GM23338 (cell line): ENCODE measurements at regions not wholly inside any gene's neighbourhood (a gene's known extent, or its start where the extent isn't known, plus 50 kb on each side); places are given as distances from the start of the nearest gene placed in this dataset.

Source experiments
- ATAC-seq: fragments of 200-7000 bp; cut with Tn5 transposase; 3 replicates; pipeline ENCODE4 v1.9.1; 2020
- DNase-seq: peaks from one replicate; pipeline ENCODE4 v3.0.0-alpha.2; 2015; ENCODE audit warnings: low spot score
- H2AFZ ChIP-seq: fragments of 200-600 bp; sonication (generic); 2 replicates; pipeline ENCODE4 v1.8.0; 2016; ENCODE audit warnings: antibody characterized with exemption, mild to moderate bottlenecking, moderate library complexity
- H3F3A ChIP-seq: fragments of 200-600 bp; sonication (generic); replicated peaks from 2 replicates; pipeline ENCODE4 v1.8.0; 2017; ENCODE audit warnings: antibody characterized with exemption, mixed run types, low read depth
- H3K27ac ChIP-seq: fragments of 200-600 bp; sonication (generic); 2 replicates; pipeline ENCODE4 v1.6.1; 2016; ENCODE audit warnings: low read depth
- H3K27me3 ChIP-seq: fragments of 200-600 bp; sonication (generic); 2 replicates; pipeline ENCODE4 v1.8.0; 2016; ENCODE audit warnings: mild to moderate bottlenecking, mixed run types, moderate library complexity; ENCODE audit not compliant: insufficient read depth
- H3K36me3 ChIP-seq: fragments of 200-600 bp; sonication (generic); 2 replicates; pipeline ENCODE4 v1.8.0; 2016; ENCODE audit warnings: mild to moderate bottlenecking; ENCODE audit not compliant: insufficient read depth
- H3K4me1 ChIP-seq: fragments of 200-600 bp; sonication (generic); 2 replicates; pipeline ENCODE4 v1.8.0; 2016; ENCODE audit warnings: mild to moderate bottlenecking, moderate library complexity; ENCODE audit not compliant: insufficient read depth
- H3K4me2 ChIP-seq: fragments of 200-600 bp; sonication (generic); 2 replicates; pipeline ENCODE4 v1.7.1; 2017; ENCODE audit warnings: mixed run types
- H3K4me3 ChIP-seq: fragments of 200-600 bp; sonication (generic); 2 replicates; pipeline ENCODE4 v1.6.1; 2016; ENCODE audit warnings: mixed run types
- H3K79me2 ChIP-seq: fragments of 200-600 bp; sonication (generic); replicated peaks from 2 replicates; pipeline ENCODE4 v1.8.0; 2017; ENCODE audit warnings: mild to moderate bottlenecking; ENCODE audit not compliant: insufficient read depth
- H3K9me2 ChIP-seq: fragments of 200-600 bp; sonication (generic); 2 replicates; pipeline ENCODE4 v1.8.0; 2017; ENCODE audit not compliant: insufficient read depth
- H4K20me1 ChIP-seq: fragments of 200-600 bp; sonication (generic); replicated peaks from 2 replicates; pipeline ENCODE4 v1.8.0; 2017; ENCODE audit warnings: mild to moderate bottlenecking; ENCODE audit not compliant: insufficient read depth
- H3K27ac Mint-ChIP-seq: 2 replicates; pipeline ENCODE4 v1.8.0; 2020; ENCODE audit warnings: inconsistent platforms, mild to moderate bottlenecking, moderate library complexity, mixed read lengths
- H3K27me3 Mint-ChIP-seq: 3 replicates; pipeline ENCODE4 v1.8.0; 2022; ENCODE audit warnings: low read depth, mild to moderate bottlenecking, moderate library complexity, mixed read lengths, inconsistent platforms; ENCODE audit not compliant: insufficient read depth, poor library complexity
- H3K36me3 Mint-ChIP-seq: 3 replicates; pipeline ENCODE4 v1.8.0; 2021; ENCODE audit warnings: low read depth, mild to moderate bottlenecking, inconsistent platforms, moderate library complexity, mixed read lengths
- H3K4me1 Mint-ChIP-seq: 3 replicates; pipeline ENCODE4 v1.8.0; 2020; ENCODE audit warnings: mild to moderate bottlenecking, inconsistent platforms, mixed read lengths
- H3K4me3 Mint-ChIP-seq: 3 replicates; pipeline ENCODE4 v1.8.0; 2021; ENCODE audit warnings: moderate library complexity, mild to moderate bottlenecking, inconsistent platforms, mixed read lengths
- H3K9me3 Mint-ChIP-seq: 3 replicates; pipeline ENCODE4 v1.8.0; 2020; ENCODE audit warnings: moderate library complexity, mild to moderate bottlenecking, inconsistent platforms, mixed read lengths
- CREB1 ChIP-seq: fragments of 250-450 bp; sonication (Bioruptor Pico); IDR thresholded peaks from 2 replicates; pipeline ENCODE4 v1.5.0; 2020; ENCODE audit warnings: low read depth, mild to moderate bottlenecking, moderate library complexity
- EZH2 ChIP-seq: fragments of 200-600 bp; sonication (generic); IDR thresholded peaks from one replicate; pipeline ENCODE4 v1.8.0; 2017; ENCODE audit warnings: antibody characterized with exemption, mild to moderate bottlenecking, low read depth; ENCODE audit not compliant: unreplicated experiment
- EZH2phosphoT487 ChIP-seq: fragments of 200-600 bp; sonication (generic); IDR thresholded peaks from one replicate; pipeline ENCODE4 v1.8.1; 2018; ENCODE audit warnings: antibody characterized with exemption; ENCODE audit not compliant: unreplicated experiment
- STAT1 ChIP-seq: IDR thresholded peaks from one replicate; pipeline ENCODE4 v1.6.1; 2016; ENCODE audit warnings: antibody characterized with exemption; ENCODE audit not compliant: unreplicated experiment
- TF ChIP-seq, protein P1 (sequence below): fragments of 250-450 bp; sonication (Bioruptor Pico); IDR thresholded peaks from 2 replicates; pipeline ENCODE4 v1.5.0; 2020; ENCODE audit warnings: mild to moderate bottlenecking, moderate library complexity
- TF ChIP-seq, protein P2 (sequence below): IDR thresholded peaks from 2 replicates; pipeline ENCODE4 v1.6.1; 2016; ENCODE audit warnings: antibody characterized with exemption
- TF ChIP-seq, protein P3 (sequence below): IDR thresholded peaks from one replicate; pipeline ENCODE4 v1.6.1; 2018; ENCODE audit warnings: antibody characterized with exemption; ENCODE audit not compliant: unreplicated experiment

DNA sequence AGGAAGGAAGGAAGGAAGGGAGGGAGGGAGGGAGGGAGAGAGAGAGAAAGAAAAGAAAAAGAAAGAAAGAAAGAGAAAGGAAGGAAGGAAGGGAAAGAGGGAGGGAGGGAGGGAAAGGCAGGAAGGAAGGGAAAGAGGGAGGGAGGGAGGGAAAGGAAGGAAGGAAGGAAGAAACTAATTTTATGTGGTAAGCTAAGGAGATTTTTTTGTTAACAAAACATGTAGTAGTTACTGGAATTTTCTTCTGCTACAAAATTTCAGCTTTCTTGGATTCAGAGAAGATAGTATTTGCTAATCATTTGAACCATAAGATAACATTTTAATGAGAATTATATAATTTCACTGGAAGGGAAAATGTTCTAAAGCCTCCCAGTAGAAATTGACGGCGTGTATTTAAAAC lies 437.8 kb upstream of the DCN start (continued):
- TF ChIP-seq, protein P1, sequence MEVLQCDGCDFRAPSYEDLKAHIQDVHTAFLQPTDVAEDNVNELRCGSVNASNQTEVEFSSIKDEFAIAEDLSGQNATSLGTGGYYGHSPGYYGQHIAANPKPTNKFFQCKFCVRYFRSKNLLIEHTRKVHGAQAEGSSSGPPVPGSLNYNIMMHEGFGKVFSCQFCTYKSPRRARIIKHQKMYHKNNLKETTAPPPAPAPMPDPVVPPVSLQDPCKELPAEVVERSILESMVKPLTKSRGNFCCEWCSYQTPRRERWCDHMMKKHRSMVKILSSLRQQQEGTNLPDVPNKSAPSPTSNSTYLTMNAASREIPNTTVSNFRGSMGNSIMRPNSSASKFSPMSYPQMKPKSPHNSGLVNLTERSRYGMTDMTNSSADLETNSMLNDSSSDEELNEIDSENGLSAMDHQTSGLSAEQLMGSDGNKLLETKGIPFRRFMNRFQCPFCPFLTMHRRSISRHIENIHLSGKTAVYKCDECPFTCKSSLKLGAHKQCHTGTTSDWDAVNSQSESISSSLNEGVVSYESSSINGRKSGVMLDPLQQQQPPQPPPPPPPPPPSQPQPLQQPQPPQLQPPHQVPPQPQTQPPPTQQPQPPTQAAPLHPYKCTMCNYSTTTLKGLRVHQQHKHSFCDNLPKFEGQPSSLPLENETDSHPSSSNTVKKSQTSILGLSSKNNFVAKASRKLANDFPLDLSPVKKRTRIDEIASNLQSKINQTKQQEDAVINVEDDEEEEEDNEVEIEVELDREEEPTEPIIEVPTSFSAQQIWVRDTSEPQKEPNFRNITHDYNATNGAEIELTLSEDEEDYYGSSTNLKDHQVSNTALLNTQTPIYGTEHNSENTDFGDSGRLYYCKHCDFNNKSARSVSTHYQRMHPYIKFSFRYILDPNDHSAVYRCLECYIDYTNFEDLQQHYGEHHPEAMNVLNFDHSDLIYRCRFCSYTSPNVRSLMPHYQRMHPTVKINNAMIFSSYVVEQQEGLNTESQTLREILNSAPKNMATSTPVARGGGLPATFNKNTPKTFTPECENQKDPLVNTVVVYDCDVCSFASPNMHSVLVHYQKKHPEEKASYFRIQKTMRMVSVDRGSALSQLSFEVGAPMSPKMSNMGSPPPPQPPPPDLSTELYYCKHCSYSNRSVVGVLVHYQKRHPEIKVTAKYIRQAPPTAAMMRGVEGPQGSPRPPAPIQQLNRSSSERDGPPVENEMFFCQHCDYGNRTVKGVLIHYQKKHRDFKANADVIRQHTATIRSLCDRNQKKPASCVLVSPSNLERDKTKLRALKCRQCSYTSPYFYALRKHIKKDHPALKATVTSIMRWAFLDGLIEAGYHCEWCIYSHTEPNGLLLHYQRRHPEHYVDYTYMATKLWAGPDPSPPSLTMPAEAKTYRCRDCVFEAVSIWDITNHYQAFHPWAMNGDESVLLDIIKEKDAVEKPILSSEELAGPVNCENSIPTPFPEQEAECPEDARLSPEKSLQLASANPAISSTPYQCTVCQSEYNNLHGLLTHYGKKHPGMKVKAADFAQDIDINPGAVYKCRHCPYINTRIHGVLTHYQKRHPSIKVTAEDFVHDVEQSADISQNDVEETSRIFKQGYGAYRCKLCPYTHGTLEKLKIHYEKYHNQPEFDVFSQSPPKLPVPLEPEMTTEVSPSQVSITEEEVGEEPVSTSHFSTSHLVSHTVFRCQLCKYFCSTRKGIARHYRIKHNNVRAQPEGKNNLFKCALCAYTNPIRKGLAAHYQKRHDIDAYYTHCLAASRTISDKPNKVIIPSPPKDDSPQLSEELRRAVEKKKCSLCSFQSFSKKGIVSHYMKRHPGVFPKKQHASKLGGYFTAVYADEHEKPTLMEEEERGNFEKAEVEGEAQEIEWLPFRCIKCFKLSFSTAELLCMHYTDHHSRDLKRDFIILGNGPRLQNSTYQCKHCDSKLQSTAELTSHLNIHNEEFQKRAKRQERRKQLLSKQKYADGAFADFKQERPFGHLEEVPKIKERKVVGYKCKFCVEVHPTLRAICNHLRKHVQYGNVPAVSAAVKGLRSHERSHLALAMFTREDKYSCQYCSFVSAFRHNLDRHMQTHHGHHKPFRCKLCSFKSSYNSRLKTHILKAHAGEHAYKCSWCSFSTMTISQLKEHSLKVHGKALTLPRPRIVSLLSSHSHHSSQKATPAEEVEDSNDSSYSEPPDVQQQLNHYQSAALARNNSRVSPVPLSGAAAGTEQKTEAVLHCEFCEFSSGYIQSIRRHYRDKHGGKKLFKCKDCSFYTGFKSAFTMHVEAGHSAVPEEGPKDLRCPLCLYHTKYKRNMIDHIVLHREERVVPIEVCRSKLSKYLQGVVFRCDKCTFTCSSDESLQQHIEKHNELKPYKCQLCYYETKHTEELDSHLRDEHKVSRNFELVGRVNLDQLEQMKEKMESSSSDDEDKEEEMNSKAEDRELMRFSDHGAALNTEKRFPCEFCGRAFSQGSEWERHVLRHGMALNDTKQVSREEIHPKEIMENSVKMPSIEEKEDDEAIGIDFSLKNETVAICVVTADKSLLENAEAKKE (CRISPR knock-in tag) = no peak
- no peak for TF ChIP-seq STAT1
- TF ChIP-seq EZH2 = no peak

DNA sequence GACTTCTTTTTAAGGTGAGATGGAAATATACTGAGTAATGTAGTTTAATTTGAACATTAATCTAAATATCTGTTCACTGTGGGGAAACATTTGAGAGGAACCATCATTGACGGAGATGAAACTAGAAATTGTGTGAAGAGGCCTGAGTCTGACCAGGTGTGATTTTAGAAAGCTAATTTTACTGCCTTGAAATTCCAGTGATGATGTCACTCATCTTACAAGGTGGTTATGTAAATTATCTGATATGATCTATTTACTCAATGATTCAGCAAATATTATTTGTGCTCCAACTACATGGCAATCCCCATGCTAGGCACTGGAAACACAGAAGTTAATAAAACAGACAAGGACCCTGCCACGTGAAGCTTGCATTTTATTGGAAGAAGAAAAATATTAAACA lies 435.7 kb upstream of the DCN start:
- no peak for DNase-seq
- Mint-ChIP-seq H3K4me3 (no peak overlapping the region), H3K27ac (no peak overlapping the region), H3K36me3 (no peaks in the 10 kb centered on the region), H3K27me3 (peaks cover 2% of the 10 kb centered on the region), H3K4me1 (peaks cover 6% of the 10 kb centered on the region; the same call in 2 of the 3 replicates), H3K9me3 (no peaks in the 10 kb centered on the region)
- TF ChIP-seq CREB1 (CRISPR knock-in tag) (no peak), EZH2phosphoT487 (no peak), STAT1 (no peak)
- TF ChIP-seq, protein P2, sequence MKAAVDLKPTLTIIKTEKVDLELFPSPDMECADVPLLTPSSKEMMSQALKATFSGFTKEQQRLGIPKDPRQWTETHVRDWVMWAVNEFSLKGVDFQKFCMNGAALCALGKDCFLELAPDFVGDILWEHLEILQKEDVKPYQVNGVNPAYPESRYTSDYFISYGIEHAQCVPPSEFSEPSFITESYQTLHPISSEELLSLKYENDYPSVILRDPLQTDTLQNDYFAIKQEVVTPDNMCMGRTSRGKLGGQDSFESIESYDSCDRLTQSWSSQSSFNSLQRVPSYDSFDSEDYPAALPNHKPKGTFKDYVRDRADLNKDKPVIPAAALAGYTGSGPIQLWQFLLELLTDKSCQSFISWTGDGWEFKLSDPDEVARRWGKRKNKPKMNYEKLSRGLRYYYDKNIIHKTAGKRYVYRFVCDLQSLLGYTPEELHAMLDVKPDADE = no peak
- TF ChIP-seq, protein P3, sequence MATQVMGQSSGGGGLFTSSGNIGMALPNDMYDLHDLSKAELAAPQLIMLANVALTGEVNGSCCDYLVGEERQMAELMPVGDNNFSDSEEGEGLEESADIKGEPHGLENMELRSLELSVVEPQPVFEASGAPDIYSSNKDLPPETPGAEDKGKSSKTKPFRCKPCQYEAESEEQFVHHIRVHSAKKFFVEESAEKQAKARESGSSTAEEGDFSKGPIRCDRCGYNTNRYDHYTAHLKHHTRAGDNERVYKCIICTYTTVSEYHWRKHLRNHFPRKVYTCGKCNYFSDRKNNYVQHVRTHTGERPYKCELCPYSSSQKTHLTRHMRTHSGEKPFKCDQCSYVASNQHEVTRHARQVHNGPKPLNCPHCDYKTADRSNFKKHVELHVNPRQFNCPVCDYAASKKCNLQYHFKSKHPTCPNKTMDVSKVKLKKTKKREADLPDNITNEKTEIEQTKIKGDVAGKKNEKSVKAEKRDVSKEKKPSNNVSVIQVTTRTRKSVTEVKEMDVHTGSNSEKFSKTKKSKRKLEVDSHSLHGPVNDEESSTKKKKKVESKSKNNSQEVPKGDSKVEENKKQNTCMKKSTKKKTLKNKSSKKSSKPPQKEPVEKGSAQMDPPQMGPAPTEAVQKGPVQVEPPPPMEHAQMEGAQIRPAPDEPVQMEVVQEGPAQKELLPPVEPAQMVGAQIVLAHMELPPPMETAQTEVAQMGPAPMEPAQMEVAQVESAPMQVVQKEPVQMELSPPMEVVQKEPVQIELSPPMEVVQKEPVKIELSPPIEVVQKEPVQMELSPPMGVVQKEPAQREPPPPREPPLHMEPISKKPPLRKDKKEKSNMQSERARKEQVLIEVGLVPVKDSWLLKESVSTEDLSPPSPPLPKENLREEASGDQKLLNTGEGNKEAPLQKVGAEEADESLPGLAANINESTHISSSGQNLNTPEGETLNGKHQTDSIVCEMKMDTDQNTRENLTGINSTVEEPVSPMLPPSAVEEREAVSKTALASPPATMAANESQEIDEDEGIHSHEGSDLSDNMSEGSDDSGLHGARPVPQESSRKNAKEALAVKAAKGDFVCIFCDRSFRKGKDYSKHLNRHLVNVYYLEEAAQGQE = no peak
- H2AFZ ChIP-seq = no peak overlapping the region
- H3K27me3 ChIP-seq = no peaks in the 10 kb centered on the region
- H3K4me1 ChIP-seq = 0 out of 2 replicates have a peak, but pooled peaks cover 5% of the 10 kb centered on the region
- H3K79me2 ChIP-seq = no peaks in the 10 kb centered on the region
- H3K36me3 ChIP-seq = no peaks in the 10 kb centered on the region
- H3F3A ChIP-seq = no peaks in the 10 kb centered on the region
- H4K20me1 ChIP-seq = no peaks in the 10 kb centered on the region
- no peak for ATAC-seq
- no peak overlapping the region for H3K4me2 ChIP-seq
- H3K4me3 ChIP-seq = no peak overlapping the region
- H3K9me2 ChIP-seq = peaks cover 3% of the 10 kb centered on the region; the same call in 1 of the 2 replicates
- H3K27ac ChIP-seq = no peak overlapping the region
